ACC112 (cell line): ENCODE measurements at regions not wholly inside any gene's neighbourhood (a gene's known extent, or its start where the extent isn't known, plus 50 kb on each side); places are given as distances from the start of the nearest gene placed in this dataset.

Source experiments
- H2AFZ ChIP-seq: fragments of 200-600 bp; sonication (generic); one replicate; pipeline ENCODE4 v1.6.0; 2017; ENCODE audit warnings: antibody characterized with exemption, low read length; ENCODE audit not compliant: unreplicated experiment
- H3K27ac ChIP-seq: fragments of 200-600 bp; sonication (generic); 2 replicates; pipeline ENCODE4 v1.5.1; 2014; ENCODE audit warnings: low read depth, mild to moderate bottlenecking, antibody characterized with exemption, low read length, moderate library complexity
- H3K27me3 ChIP-seq: fragments of 200-600 bp; sonication (generic); 2 replicates; pipeline ENCODE4 v1.6.1; 2014; ENCODE audit warnings: mild to moderate bottlenecking, antibody characterized with exemption, low read length, moderate library complexity, mixed read lengths; ENCODE audit not compliant: insufficient read depth
- H3K36me3 ChIP-seq: fragments of 200-600 bp; sonication (generic); 2 replicates; pipeline ENCODE4 v1.6.1; 2016; ENCODE audit warnings: mild to moderate bottlenecking, antibody characterized with exemption, low read length, moderate library complexity, mixed read lengths; ENCODE audit not compliant: insufficient read depth
- H3K4me1 ChIP-seq: fragments of 200-600 bp; sonication (generic); one replicate; pipeline ENCODE4 v1.6.1; 2016; ENCODE audit warnings: low read length, mixed read lengths; ENCODE audit not compliant: insufficient read depth, unreplicated experiment, control insufficient read depth
- H3K4me3 ChIP-seq: fragments of 200-600 bp; sonication (generic); 2 replicates; pipeline ENCODE4 v1.5.1; 2014; ENCODE audit warnings: mild to moderate bottlenecking, low read depth, low read length
- H3K79me2 ChIP-seq: fragments of 200-600 bp; sonication (generic); one replicate; pipeline ENCODE4 v1.6.0; 2016; ENCODE audit warnings: low read length; ENCODE audit not compliant: control insufficient read depth, unreplicated experiment, insufficient read depth

DNA sequence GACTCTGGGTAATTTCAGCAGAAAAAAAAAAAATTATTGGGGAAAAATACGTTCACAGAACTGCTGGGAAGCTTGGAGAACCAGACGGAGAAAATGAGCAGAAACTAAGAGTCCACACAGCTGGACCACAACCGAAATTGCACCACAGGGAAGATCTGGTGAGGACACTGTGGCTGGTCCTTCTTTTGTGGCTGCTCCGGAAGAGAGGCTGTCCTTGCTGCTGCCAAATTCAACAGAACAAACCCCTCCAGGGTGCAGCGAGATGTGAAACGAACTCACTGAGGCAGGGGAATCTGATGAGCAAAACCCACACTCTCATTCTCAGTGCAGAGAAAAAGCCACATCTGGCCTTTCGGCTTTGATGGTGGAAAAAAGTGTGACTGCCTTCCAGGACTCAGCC, 200.0 kb downstream of the ACTL7B start:
- peaks cover 6% of the 10 kb centered on the region; the same call in 1 of the 2 replicates for H3K27me3 ChIP-seq
- no peak overlapping the region for H3K27ac ChIP-seq
- H3K4me1 ChIP-seq: no peaks in the 10 kb centered on the region
- H2AFZ ChIP-seq: no peak overlapping the region
- no peaks in the 10 kb centered on the region for H3K36me3 ChIP-seq
- no peaks in the 10 kb centered on the region for H3K79me2 ChIP-seq
- H3K4me3 ChIP-seq: no peak overlapping the region

DNA sequence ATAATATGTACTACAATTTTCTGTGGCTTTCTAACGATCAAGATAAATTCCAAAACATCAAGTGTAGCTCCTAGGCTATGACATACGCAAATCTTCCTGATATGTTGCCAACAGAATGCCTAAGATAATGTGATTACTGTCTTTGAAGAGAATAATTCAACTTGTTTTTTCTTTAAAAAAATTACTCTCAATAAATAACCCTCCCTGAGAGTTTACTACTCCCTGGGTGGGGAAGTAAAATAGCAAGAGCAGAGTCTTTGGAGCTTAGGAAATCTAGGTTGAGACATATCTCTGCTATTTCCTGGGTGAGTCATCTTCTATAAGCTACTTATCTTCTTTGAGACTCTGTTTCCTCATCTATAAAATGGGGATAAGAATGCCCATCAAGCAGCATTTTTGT, 201.2 kb downstream of the ACTL7B start:
- Histone ChIP-seq H3K27ac (no peak overlapping the region), H3K79me2 (no peaks in the 10 kb centered on the region), H3K4me3 (no peak overlapping the region), H3K4me1 (no peaks in the 10 kb centered on the region), H3K27me3 (peaks cover 10% of the 10 kb centered on the region; the same call in 1 of the 2 replicates), H2AFZ (no peak overlapping the region), H3K36me3 (no peaks in the 10 kb centered on the region)

DNA sequence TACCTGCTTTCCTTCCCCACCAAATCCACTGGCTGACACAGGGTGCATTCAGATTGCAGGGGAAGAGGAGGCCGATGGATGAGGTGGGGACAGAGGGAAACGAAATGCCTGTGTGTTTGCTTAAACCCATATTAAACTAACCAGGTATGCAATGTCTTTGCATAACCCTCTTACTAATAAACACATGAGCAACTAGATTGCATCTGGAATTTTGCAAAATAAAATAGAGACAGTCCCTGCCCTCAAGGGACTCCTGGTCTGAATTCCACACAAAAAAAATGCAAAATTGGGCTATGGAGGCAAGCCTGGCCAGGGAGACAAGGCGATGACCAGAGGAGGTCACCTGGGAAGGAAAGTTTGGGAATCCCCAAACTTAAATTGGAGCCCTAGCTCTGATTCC, 202.9 kb downstream of the ACTL7B start:
- Histone ChIP-seq H2AFZ (no peak overlapping the region), H3K27ac (no peak overlapping the region), H3K4me3 (no peak overlapping the region), H3K4me1 (no peaks in the 10 kb centered on the region), H3K36me3 (no peaks in the 10 kb centered on the region), H3K79me2 (no peaks in the 10 kb centered on the region), H3K27me3 (peaks cover 10% of the 10 kb centered on the region; the same call in 1 of the 2 replicates)

DNA sequence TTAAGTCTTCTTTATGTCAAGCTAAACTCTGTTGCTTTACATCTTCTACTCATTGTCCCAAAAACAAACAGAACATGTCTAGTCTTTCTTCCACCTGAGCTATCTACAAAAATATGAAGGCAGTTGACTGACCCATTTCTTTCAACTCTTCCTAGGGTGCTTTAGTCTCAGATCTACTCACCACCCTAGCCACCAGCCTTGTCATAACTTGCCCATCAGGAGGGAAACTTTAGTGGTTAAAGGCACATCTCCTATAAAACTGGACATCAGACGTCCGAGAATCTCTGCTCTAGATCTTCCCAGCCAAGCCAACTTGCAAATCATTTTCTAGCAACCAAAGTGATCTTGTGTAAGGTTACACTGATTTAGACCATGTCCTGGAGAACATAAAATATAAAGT, 205.0 kb downstream of the ACTL7B start:
- no peaks in the 10 kb centered on the region for H3K36me3 ChIP-seq
- peaks cover 6% of the 10 kb centered on the region; the same call in 1 of the 2 replicates for H3K27me3 ChIP-seq

DNA sequence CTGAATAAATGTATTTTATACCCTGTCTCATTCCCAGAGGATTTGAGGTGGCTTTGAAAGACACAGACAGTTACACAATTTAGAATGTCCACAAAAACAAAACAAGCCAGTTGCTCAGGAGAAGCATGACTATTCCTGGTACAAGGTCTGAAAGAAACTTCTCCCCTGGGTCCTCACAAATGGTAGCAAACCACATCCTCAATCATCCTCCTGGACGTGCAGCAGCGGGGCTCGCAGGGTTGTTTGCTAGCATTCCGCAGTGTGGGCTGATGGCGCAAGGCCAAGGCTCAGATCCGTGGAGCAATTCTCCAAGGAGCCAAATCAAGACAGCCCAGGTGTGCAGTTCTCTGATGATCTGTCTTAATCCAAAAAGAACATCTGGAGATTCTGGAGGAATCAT, 210.3 kb downstream of the ACTL7B start:
- no peaks in the 10 kb centered on the region for H3K4me1 ChIP-seq
- no peaks in the 10 kb centered on the region for H3K36me3 ChIP-seq
- no peak overlapping the region for H3K27ac ChIP-seq
- H3K79me2 ChIP-seq: no peaks in the 10 kb centered on the region
- H2AFZ ChIP-seq: no peak overlapping the region
- no peak overlapping the region for H3K4me3 ChIP-seq
- H3K27me3 ChIP-seq: peaks cover under 1% of the 10 kb centered on the region; the same call in 1 of the 2 replicates

More for the DNA sequence above, 205.0 kb downstream of the ACTL7B start:
- H3K79me2 ChIP-seq: no peaks in the 10 kb centered on the region
- no peak overlapping the region for H3K4me3 ChIP-seq
- H3K4me1 ChIP-seq: no peaks in the 10 kb centered on the region
- H3K27ac ChIP-seq: no peak overlapping the region
- no peak overlapping the region for H2AFZ ChIP-seq

DNA sequence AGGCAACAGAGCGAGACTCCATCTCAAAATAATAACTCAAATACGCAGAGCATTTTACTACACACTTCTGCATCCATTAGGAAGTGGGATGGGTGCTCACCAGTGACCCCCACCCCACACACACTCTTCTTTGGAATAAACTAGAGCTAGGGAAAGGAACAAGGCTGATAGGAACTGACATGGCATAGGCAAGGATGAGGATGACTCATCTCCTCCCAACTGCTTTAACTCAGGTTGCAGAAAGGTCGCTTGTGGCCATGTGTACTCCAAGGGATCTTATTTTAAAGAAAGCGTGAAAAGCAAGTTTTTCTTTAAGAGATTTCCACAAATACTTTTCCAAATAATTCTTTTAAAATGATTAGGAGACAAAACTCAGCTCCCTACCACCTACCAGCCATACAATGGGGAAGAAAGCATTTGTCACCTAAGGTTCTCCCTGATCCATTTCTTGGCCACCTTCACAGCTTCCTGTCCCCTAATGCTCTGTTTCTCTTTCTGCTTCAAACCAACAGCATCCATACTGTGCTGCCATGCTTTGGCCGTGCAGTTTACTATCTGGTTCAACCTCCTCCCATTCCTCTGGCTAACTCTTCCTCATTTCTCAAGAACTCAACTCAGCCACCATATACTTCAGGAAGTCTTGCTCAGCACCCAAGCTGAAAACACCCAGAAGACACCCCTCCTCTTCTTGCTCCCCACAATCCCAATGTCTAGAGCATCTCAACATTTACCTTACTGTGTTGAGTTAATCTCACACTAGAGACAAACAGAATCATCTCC, 211.9 kb downstream of the ACTL7B start:
- H3K4me1 ChIP-seq: no peaks in the 10 kb centered on the region
- H3K4me3 ChIP-seq: no peak overlapping the region
- no peak overlapping the region for H2AFZ ChIP-seq
- no peaks in the 10 kb centered on the region for H3K79me2 ChIP-seq
- no peak overlapping the region for H3K27ac ChIP-seq
- H3K27me3 ChIP-seq: no peaks in the 10 kb centered on the region
- no peaks in the 10 kb centered on the region for H3K36me3 ChIP-seq

DNA sequence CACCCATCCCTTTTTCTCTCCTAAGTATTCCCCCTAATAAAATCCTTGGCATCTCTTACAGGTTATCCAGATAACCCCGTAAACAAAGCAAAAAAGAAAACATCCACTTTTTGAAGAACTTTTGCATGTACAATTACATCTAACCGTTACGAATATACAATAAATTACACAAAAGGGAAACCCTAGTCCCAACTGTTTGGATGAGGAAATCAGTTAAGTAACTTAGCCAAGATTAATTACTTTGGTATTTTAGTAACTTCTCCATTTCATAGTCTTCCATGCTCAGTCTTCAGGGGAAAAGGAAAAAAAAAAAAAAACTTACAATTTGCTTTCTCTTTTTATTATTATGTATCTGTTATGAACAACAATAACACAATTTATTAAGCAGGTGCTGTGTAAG, 212.9 kb downstream of the ACTL7B start:
- H3K27me3 ChIP-seq: no peaks in the 10 kb centered on the region
- no peak overlapping the region for H3K4me3 ChIP-seq
- H3K27ac ChIP-seq: no peak overlapping the region
- no peaks in the 10 kb centered on the region for H3K36me3 ChIP-seq
- no peak overlapping the region for H2AFZ ChIP-seq
- H3K79me2 ChIP-seq: no peaks in the 10 kb centered on the region
- H3K4me1 ChIP-seq: no peaks in the 10 kb centered on the region

DNA sequence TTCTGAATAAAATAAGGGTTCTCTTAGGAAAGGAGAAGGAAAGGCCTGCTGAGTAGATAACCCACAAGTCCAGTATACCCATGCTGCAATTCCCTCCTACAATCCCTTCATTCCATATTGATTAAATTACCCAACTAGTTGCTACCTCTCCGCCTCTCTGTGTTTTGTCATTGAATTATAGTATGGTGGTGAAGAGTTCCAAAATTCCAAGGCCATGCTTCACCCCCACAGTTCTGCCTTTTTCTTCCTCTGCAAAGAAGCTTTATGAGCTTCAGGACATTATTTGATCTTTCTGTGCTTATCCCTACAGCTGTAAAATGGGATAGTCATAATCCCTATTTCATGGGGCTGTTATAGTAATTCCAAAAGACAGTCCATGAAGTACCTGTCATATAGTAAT, 215.6 kb downstream of the ACTL7B start:
- H3K36me3 ChIP-seq: no peaks in the 10 kb centered on the region
- H3K27ac ChIP-seq: no peak overlapping the region

DNA sequence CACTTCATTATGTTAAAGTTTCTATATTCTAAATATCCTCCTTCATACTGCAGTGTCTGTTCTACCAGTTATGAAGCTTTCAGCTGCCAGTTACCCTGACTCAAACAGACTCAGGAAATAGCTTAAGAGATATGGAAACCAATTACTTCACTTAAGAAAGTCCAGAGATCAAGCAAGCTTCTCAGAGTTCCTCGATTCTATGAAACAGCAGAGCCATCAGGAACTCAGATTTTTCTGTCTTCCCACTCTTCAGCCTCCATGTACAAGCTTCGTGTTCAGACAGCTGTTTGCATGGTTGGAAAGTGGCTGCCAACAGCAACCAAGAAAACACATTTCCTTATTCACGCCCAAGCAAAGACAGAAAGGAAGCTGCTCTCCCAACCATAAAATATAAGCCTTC, 216.1 kb downstream of the ACTL7B start:
- no peak overlapping the region for H2AFZ ChIP-seq

More for the DNA sequence above, 215.6 kb downstream of the ACTL7B start:
- Histone ChIP-seq H3K27me3 (no peaks in the 10 kb centered on the region), H3K4me3 (no peak overlapping the region), H3K4me1 (peaks cover under 1% of the 10 kb centered on the region), H2AFZ (no peak overlapping the region), H3K79me2 (no peaks in the 10 kb centered on the region)

DNA sequence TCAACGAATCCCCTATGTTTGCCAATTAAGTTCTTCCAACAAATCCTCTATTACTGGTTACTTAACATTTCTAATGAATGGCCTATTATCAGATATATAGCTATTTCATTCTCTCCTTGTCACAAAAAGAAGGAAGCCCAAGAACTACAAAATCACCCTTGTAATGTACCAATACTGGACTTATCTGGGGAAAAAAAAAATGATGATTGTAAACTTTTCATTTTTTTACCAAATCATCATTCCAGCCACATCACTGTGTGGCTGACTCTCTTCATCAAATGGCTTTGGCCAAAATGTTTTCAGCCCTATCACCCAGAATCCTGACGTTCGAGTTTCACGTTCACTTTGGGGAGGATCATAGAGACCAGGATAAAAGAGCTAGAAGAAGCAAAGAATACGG, 216.7 kb downstream of the ACTL7B start:
- no peak overlapping the region for H2AFZ ChIP-seq
- H3K4me3 ChIP-seq: no peak overlapping the region

More for the DNA sequence above, 216.1 kb downstream of the ACTL7B start:
- Histone ChIP-seq H3K4me1 (peaks cover 6% of the 10 kb centered on the region), H3K27ac (no peak overlapping the region), H3K79me2 (no peaks in the 10 kb centered on the region), H3K27me3 (no peaks in the 10 kb centered on the region), H3K36me3 (no peaks in the 10 kb centered on the region), H3K4me3 (no peak overlapping the region)

DNA sequence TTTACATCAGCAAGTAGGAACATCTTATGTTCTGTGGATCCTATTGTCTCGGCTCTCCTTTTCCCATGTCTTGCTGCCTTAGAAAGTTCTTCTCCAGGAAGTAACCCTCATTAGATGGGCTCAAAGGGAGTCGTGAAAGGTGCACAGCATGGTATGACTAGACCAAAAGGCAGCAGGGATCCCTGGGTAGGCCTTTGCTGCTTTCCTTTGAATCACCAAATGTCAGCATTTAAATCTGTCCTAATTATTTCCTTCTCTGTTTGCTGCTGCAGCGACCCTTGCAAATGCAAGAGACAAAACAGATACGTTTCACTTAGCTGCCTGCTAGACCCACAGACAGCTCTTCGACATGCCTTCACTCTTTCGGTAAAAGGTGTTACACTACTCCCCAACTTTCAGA, 218.4 kb downstream of the ACTL7B start:
- no peaks in the 10 kb centered on the region for H3K36me3 ChIP-seq
- no peaks in the 10 kb centered on the region for H3K79me2 ChIP-seq
- H3K27ac ChIP-seq: no peak overlapping the region
- 0 out of 2 replicates have a peak, but pooled peaks cover 6% of the 10 kb centered on the region for H3K27me3 ChIP-seq
- peaks cover 6% of the 10 kb centered on the region for H3K4me1 ChIP-seq
- no peak overlapping the region for H3K4me3 ChIP-seq
- H2AFZ ChIP-seq: no peak overlapping the region

More for the DNA sequence above, 216.7 kb downstream of the ACTL7B start:
- no peak overlapping the region for H3K27ac ChIP-seq
- peaks cover 6% of the 10 kb centered on the region for H3K4me1 ChIP-seq
- H3K27me3 ChIP-seq: no peaks in the 10 kb centered on the region
- H3K79me2 ChIP-seq: no peaks in the 10 kb centered on the region
- H3K36me3 ChIP-seq: no peaks in the 10 kb centered on the region
